Calu3 (cell line): ENCODE measurements at regions not wholly inside any gene's neighbourhood (a gene's known extent, or its start where the extent isn't known, plus 50 kb on each side); places are given as distances from the start of the nearest gene placed in this dataset.

ENCODE experiments used
- BruUV-seq: library from RNA; stranded (reverse); fragments of 400-500 nt; replicated peaks from 2 replicates; lab custom pipeline; 2021; lab: Mats Ljungman, UMichigan
- CTCF ChIA-PET: fragments of 300-600 bp; sonication (Branson Sonifier 250); formaldehyde crosslinking; loops from one replicate; lab custom pipeline; 2022; ENCODE audit warnings: antibody characterized with exemption; lab: Charles Lee
- DNase-seq: peaks from one replicate; pipeline ENCODE4 v3.0.0; 2022
- H3K27ac Mint-ChIP-seq: one replicate; pipeline ENCODE4 v1.8.0; 2022; ENCODE audit warnings: mixed read lengths; ENCODE audit not compliant: unreplicated experiment
- H3K27me3 Mint-ChIP-seq: one replicate; pipeline ENCODE4 v1.8.0; 2022; ENCODE audit warnings: mixed read lengths; ENCODE audit not compliant: unreplicated experiment
- H3K36me3 Mint-ChIP-seq: one replicate; pipeline ENCODE4 v1.8.0; 2022; ENCODE audit warnings: mild to moderate bottlenecking, moderate library complexity, mixed read lengths; ENCODE audit not compliant: insufficient read depth, unreplicated experiment
- H3K4me1 Mint-ChIP-seq: one replicate; pipeline ENCODE4 v1.8.0; 2022; ENCODE audit warnings: mild to moderate bottlenecking, low read depth, mixed read lengths; ENCODE audit not compliant: unreplicated experiment
- H3K4me3 Mint-ChIP-seq: one replicate; pipeline ENCODE4 v1.8.0; 2022; ENCODE audit warnings: mild to moderate bottlenecking, low read depth, moderate library complexity, mixed read lengths; ENCODE audit not compliant: unreplicated experiment
- H3K9me3 Mint-ChIP-seq: one replicate; pipeline ENCODE4 v1.8.0; 2022; ENCODE audit warnings: low read depth, mixed read lengths; ENCODE audit not compliant: unreplicated experiment
- CTCF ChIP-seq: fragments of 200-600 bp; IDR thresholded peaks from one replicate; pipeline ENCODE4 v1.8.0; 2022; ENCODE audit warnings: antibody characterized with exemption; ENCODE audit not compliant: unreplicated experiment
- intact Hi-C: fragments of 100-400 bp; cut with micrococcal nuclease; formaldehyde crosslinking; loops from one replicate; pipeline ENCODE4 v1.10.0; 2022; ENCODE audit not compliant: unreplicated experiment

- no peaks in the 10 kb centered on the region for H3K36me3 Mint-ChIP-seq
- TF ChIP-seq CTCF, result no peak
- H3K27ac Mint-ChIP-seq, result no peak overlapping the region
- intact Hi-C loops, result no loop called here
- no peaks in the 10 kb centered on the region for H3K4me1 Mint-ChIP-seq
- CTCF ChIA-PET, result no interaction called here
- H3K9me3 Mint-ChIP-seq, result peaks cover 15% of the 10 kb centered on the region
- DNase-seq, result no peak
- no TSS peak for BruUV-seq
- no peak overlapping the region for H3K4me3 Mint-ChIP-seq
- no peaks in the 10 kb centered on the region for H3K27me3 Mint-ChIP-seq
These were observed 175.3 kb upstream of the HS3ST3A1 start for GRCh38 chr17:13777003-13777402.

- TF ChIP-seq CTCF, result no peak
- H3K27me3 Mint-ChIP-seq, result no peaks in the 10 kb centered on the region
- H3K4me3 Mint-ChIP-seq, result no peak overlapping the region
- no peak overlapping the region for H3K27ac Mint-ChIP-seq
- BruUV-seq, result no TSS peak
- intact Hi-C loops, result no loop called here
- H3K36me3 Mint-ChIP-seq, result no peaks in the 10 kb centered on the region
- no peaks in the 10 kb centered on the region for H3K4me1 Mint-ChIP-seq
- DNase-seq, result no peak
- CTCF ChIA-PET, result interaction anchor here (0.6 kb wide), 1 partner anchor 120 kb away, joined by 6 read pairs; no protein-coding TSS in a partner anchor
- peaks cover 7% of the 10 kb centered on the region for H3K9me3 Mint-ChIP-seq
These were observed 182.8 kb upstream of the HS3ST3A1 start for GRCh38 chr17:13784434-13785095.

- CTCF ChIA-PET, result no interaction called here
- H3K27me3 Mint-ChIP-seq, result no peaks in the 10 kb centered on the region
- no peak for DNase-seq
These were observed 184.4 kb upstream of the HS3ST3A1 start for GRCh38 chr17:13785981-13786598.

GRCh38 chr17:13787636-13788035 lies 185.9 kb upstream of the HS3ST3A1 start:
- Mint-ChIP-seq H3K27ac (no peak overlapping the region), H3K4me3 (no peak overlapping the region), H3K36me3 (no peaks in the 10 kb centered on the region), H3K27me3 (no peaks in the 10 kb centered on the region), H3K4me1 (no peaks in the 10 kb centered on the region), H3K9me3 (peaks cover 7% of the 10 kb centered on the region)
- no peak for TF ChIP-seq CTCF
- intact Hi-C loops, result no loop called here
- DNase-seq, result no peak
- BruUV-seq, result no TSS peak
- CTCF ChIA-PET, result interaction anchor here (0.7 kb wide), 1 partner anchor 53 kb away, joined by 5 read pairs; no protein-coding TSS in a partner anchor

More at GRCh38 chr17:13785981-13786598, 184.4 kb upstream of the HS3ST3A1 start:
- Mint-ChIP-seq H3K27ac (no peak overlapping the region), H3K4me1 (no peaks in the 10 kb centered on the region), H3K36me3 (no peaks in the 10 kb centered on the region), H3K9me3 (peaks cover 7% of the 10 kb centered on the region), H3K4me3 (no peak overlapping the region)
- TF ChIP-seq CTCF, result no peak
- no TSS peak for BruUV-seq
- intact Hi-C loops, result no loop called here
